GM12878 (cell line): ENCODE measurements at regions not wholly inside any gene's neighbourhood (a gene's known extent, or its start where the extent isn't known, plus 50 kb on each side); places are given as distances from the start of the nearest gene placed in this dataset.

Experiments used
- MXI1 ChIP-seq: fragments of 150-350 bp; IDR thresholded peaks from 2 replicates; pipeline ENCODE4 v1.6.1; 2011; ENCODE audit warnings: low read depth, mild to moderate bottlenecking, inconsistent platforms, low read length, improper control_type of control experiment
- POLR2A ChIP-seq: IDR thresholded peaks from 2 replicates; pipeline ENCODE4 v1.6.1; 2011; ENCODE audit warnings: low read depth, mild to moderate bottlenecking, low read length
- POLR2AphosphoS5 ChIP-seq: IDR thresholded peaks from 2 replicates; pipeline ENCODE4 v1.6.1; 2011; ENCODE audit warnings: mild to moderate bottlenecking, low read length, inconsistent platforms
- SIN3A ChIP-seq: IDR thresholded peaks from 2 replicates; pipeline ENCODE4 v1.6.1; 2012; ENCODE audit warnings: low read depth, low read length, improper control_type of control experiment
- SMARCA5 ChIP-seq: fragments of 450-650 bp; IDR thresholded peaks from 2 replicates; pipeline ENCODE4 v1.6.1; 2017; ENCODE audit warnings: mild to moderate bottlenecking
- YY1 ChIP-seq: IDR thresholded peaks from 2 replicates; pipeline ENCODE4 v1.6.1; 2011; ENCODE audit warnings: low read depth, mild to moderate bottlenecking, low read length
- TF ChIP-seq, protein P1 (sequence below), 3 experiments: IDR thresholded peaks in 2 of 3; conservative IDR thresholded peaks in 1 of 3; 2 replicates each; pipeline ENCODE4 v1.5.1; 2011; ENCODE audit warnings: low read depth in 3 of 3, low read length in 3 of 3, mild to moderate bottlenecking in 3 of 3, control low read depth in 2 of 3, moderate library complexity in 2 of 3, inconsistent platforms in 1 of 3, mixed read lengths in 1 of 3; ENCODE audit not compliant: control insufficient read depth in 2 of 3, insufficient read depth in 1 of 3; ENCODE audit errors: extremely low read depth in 1 of 3
- TF ChIP-seq, protein P2 (sequence below): IDR thresholded peaks from 2 replicates; pipeline ENCODE4 v1.6.1; 2011; ENCODE audit warnings: low read depth, low read length, improper control_type of control experiment, borderline replicate concordance
- TF ChIP-seq, protein P3 (sequence below): IDR thresholded peaks from 2 replicates; pipeline ENCODE4 v1.6.1; 2011; ENCODE audit warnings: low read depth, mild to moderate bottlenecking, low read length, moderate library complexity, borderline replicate concordance; ENCODE audit errors: extremely low read depth
- TF ChIP-seq, protein P4 (sequence below): IDR thresholded peaks from 2 replicates; pipeline ENCODE4 v1.6.1; 2012; ENCODE audit warnings: mild to moderate bottlenecking, low read depth, low read length

DNA sequence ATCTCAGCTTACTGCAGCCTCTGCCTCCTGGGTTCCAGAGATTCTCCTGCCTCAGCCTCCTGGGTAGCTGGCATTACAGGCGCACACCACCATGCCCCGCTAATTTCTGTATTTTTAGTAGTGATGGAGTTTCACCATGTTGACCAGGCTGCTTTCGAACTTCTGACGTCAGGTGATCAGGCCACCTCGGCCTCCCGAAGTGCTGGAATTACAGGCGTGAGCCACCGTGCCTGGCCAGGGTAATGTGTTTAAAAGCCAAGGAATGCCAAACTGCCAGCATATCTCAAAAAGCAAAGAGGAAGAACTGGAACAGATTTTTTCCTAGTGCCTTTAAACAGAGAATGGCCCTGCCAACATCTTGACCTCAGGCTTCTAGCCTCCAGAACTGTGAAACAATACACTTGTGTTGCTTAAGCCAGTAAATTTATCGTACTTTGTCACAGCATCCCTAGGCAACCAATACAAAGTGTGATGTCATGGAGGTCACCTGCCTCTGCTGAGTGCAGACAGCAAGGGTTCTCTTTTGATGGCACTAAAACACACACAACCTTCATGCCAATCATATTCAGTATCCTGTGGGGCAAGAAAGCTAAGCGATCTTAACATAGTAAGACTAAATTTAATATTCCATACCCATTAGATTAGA, 858.3 kb upstream of the TMPRSS15 start:
- no peak for TF ChIP-seq SIN3A
- TF ChIP-seq, protein P1, sequence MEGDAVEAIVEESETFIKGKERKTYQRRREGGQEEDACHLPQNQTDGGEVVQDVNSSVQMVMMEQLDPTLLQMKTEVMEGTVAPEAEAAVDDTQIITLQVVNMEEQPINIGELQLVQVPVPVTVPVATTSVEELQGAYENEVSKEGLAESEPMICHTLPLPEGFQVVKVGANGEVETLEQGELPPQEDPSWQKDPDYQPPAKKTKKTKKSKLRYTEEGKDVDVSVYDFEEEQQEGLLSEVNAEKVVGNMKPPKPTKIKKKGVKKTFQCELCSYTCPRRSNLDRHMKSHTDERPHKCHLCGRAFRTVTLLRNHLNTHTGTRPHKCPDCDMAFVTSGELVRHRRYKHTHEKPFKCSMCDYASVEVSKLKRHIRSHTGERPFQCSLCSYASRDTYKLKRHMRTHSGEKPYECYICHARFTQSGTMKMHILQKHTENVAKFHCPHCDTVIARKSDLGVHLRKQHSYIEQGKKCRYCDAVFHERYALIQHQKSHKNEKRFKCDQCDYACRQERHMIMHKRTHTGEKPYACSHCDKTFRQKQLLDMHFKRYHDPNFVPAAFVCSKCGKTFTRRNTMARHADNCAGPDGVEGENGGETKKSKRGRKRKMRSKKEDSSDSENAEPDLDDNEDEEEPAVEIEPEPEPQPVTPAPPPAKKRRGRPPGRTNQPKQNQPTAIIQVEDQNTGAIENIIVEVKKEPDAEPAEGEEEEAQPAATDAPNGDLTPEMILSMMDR (IDR thresholded peaks at IDR 0.05 in 2 of 3, conservative IDR thresholded peaks at IDR 0.05 in 1 of 3; ENCODE audit: control insufficient read depth in 2 of 3, extremely low read depth in 1 of 3, insufficient read depth in 1 of 3, low read depth in 3 of 3, low read length in 3 of 3): no peak
- TF ChIP-seq MXI1: no peak
- no peak for TF ChIP-seq SMARCA5
- TF ChIP-seq POLR2A: no peak
- TF ChIP-seq, protein P2, sequence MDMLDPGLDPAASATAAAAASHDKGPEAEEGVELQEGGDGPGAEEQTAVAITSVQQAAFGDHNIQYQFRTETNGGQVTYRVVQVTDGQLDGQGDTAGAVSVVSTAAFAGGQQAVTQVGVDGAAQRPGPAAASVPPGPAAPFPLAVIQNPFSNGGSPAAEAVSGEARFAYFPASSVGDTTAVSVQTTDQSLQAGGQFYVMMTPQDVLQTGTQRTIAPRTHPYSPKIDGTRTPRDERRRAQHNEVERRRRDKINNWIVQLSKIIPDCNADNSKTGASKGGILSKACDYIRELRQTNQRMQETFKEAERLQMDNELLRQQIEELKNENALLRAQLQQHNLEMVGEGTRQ: no peak
- TF ChIP-seq, protein P3, sequence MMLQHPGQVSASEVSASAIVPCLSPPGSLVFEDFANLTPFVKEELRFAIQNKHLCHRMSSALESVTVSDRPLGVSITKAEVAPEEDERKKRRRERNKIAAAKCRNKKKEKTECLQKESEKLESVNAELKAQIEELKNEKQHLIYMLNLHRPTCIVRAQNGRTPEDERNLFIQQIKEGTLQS: no peak
- TF ChIP-seq POLR2AphosphoS5: no peak
- TF ChIP-seq, protein P4, sequence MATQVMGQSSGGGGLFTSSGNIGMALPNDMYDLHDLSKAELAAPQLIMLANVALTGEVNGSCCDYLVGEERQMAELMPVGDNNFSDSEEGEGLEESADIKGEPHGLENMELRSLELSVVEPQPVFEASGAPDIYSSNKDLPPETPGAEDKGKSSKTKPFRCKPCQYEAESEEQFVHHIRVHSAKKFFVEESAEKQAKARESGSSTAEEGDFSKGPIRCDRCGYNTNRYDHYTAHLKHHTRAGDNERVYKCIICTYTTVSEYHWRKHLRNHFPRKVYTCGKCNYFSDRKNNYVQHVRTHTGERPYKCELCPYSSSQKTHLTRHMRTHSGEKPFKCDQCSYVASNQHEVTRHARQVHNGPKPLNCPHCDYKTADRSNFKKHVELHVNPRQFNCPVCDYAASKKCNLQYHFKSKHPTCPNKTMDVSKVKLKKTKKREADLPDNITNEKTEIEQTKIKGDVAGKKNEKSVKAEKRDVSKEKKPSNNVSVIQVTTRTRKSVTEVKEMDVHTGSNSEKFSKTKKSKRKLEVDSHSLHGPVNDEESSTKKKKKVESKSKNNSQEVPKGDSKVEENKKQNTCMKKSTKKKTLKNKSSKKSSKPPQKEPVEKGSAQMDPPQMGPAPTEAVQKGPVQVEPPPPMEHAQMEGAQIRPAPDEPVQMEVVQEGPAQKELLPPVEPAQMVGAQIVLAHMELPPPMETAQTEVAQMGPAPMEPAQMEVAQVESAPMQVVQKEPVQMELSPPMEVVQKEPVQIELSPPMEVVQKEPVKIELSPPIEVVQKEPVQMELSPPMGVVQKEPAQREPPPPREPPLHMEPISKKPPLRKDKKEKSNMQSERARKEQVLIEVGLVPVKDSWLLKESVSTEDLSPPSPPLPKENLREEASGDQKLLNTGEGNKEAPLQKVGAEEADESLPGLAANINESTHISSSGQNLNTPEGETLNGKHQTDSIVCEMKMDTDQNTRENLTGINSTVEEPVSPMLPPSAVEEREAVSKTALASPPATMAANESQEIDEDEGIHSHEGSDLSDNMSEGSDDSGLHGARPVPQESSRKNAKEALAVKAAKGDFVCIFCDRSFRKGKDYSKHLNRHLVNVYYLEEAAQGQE: no peak
- no peak for TF ChIP-seq YY1
